Activated B cell treated with CpG ODN at 0.5 μM for 24 hours (primary cell): ENCODE measurements at regions not wholly inside any gene's neighbourhood (a gene's known extent, or its start where the extent isn't known, plus 50 kb on each side); places are given as distances from the start of the nearest gene placed in this dataset.

Experiments used
- ATAC-seq: fragments of 200-7000 bp; cut with Tn5 transposase; one replicate; pipeline ENCODE4 v1.10.0; 2021; ENCODE audit warnings: low read depth, mild to moderate bottlenecking, moderate library complexity
- CTCF ChIA-PET: fragments of 350-600 bp; sonication (Branson Sonifier 250); formaldehyde crosslinking; loops from one replicate; lab custom pipeline; 2021; ENCODE audit warnings: antibody characterized with exemption; lab: Charles Lee
- POLR2A ChIA-PET: fragments of 350-600 bp; sonication (Branson Sonifier 250); formaldehyde crosslinking; loops from one replicate; lab custom pipeline; 2021; ENCODE audit warnings: antibody characterized with exemption; lab: Charles Lee
- DNase-seq: peaks from one replicate; pipeline ENCODE4 v3.0.0; 2022
- H3K27ac Mint-ChIP-seq: one replicate; pipeline ENCODE4 v1.8.0; 2020; ENCODE audit warnings: mixed read lengths
- H3K27me3 Mint-ChIP-seq: one replicate; pipeline ENCODE4 v1.8.0; 2021; ENCODE audit warnings: mixed read lengths
- H3K36me3 Mint-ChIP-seq: one replicate; pipeline ENCODE4 v1.8.0; 2021; ENCODE audit warnings: low read depth, mixed read lengths
- H3K4me1 Mint-ChIP-seq: one replicate; pipeline ENCODE4 v1.8.0; 2021; ENCODE audit warnings: mixed read lengths
- H3K4me3 Mint-ChIP-seq: one replicate; pipeline ENCODE4 v1.8.0; 2020; ENCODE audit warnings: mild to moderate bottlenecking, mixed read lengths
- H3K9me3 Mint-ChIP-seq: one replicate; pipeline ENCODE4 v1.8.0; 2020; ENCODE audit warnings: mixed read lengths
- intact Hi-C: fragments of 100-400 bp; cut with micrococcal nuclease; formaldehyde crosslinking; loops from one replicate; pipeline ENCODE4 v1.15.1; 2024
- TF ChIP-seq, protein P1 (sequence below): fragments of 200-600 bp; IDR thresholded peaks from one replicate; pipeline ENCODE4 v1.8.0; 2022; ENCODE audit warnings: antibody characterized with exemption, mild to moderate bottlenecking

- no peak for DNase-seq
- peaks cover 10% of the 10 kb centered on the region for H3K9me3 Mint-ChIP-seq
- H3K4me1 Mint-ChIP-seq = no peaks in the 10 kb centered on the region
- H3K4me3 Mint-ChIP-seq = no peak overlapping the region
- no peak overlapping the region for H3K27ac Mint-ChIP-seq
- TF ChIP-seq, protein P1, sequence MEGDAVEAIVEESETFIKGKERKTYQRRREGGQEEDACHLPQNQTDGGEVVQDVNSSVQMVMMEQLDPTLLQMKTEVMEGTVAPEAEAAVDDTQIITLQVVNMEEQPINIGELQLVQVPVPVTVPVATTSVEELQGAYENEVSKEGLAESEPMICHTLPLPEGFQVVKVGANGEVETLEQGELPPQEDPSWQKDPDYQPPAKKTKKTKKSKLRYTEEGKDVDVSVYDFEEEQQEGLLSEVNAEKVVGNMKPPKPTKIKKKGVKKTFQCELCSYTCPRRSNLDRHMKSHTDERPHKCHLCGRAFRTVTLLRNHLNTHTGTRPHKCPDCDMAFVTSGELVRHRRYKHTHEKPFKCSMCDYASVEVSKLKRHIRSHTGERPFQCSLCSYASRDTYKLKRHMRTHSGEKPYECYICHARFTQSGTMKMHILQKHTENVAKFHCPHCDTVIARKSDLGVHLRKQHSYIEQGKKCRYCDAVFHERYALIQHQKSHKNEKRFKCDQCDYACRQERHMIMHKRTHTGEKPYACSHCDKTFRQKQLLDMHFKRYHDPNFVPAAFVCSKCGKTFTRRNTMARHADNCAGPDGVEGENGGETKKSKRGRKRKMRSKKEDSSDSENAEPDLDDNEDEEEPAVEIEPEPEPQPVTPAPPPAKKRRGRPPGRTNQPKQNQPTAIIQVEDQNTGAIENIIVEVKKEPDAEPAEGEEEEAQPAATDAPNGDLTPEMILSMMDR = no peak
- CTCF ChIA-PET = no interaction called here
- H3K27me3 Mint-ChIP-seq = peaks cover 3% of the 10 kb centered on the region
- intact Hi-C loops = no loop called here
- POLR2A ChIA-PET = no interaction called here
- no peak for ATAC-seq
- no peaks in the 10 kb centered on the region for H3K36me3 Mint-ChIP-seq
These were observed 163.0 kb upstream of the TET2 start for GRCh38 chr4:104983615-104984179.

GRCh38 chr4:104986306-104986705 lies 160.4 kb upstream of the TET2 start:
- H3K4me3 Mint-ChIP-seq = no peak overlapping the region
- CTCF ChIA-PET = no interaction called here
- H3K4me1 Mint-ChIP-seq = no peaks in the 10 kb centered on the region
- no peak overlapping the region for H3K27ac Mint-ChIP-seq
- no peaks in the 10 kb centered on the region for H3K9me3 Mint-ChIP-seq
- no peak for ATAC-seq
- POLR2A ChIA-PET = no interaction called here
- DNase-seq = no peak
- no peaks in the 10 kb centered on the region for H3K36me3 Mint-ChIP-seq
- TF ChIP-seq, protein P1 = no peak
- H3K27me3 Mint-ChIP-seq = no peaks in the 10 kb centered on the region
- intact Hi-C loops = no loop called here

DNA sequence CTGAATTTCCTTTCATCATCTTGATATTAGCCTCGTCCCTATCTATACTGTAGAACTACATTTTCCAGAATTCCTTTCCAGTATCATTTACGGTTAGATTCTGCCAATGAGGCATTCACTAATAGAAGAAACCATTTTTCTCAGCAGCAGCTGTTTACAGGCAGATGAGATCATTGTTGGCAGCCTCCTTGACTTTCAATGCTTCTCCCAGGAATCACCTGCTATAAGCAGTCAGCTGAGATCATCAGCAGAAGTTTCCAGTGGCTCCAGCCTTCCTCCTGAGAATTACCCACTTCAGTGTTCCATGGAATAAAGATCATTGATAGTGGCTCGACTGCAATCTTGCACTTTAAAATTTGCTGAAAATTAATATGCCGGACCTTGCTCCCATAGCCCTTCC lies 157.3 kb upstream of the TET2 start:
- H3K4me3 Mint-ChIP-seq = no peak overlapping the region
- DNase-seq (no peak), ATAC-seq (no peak)
- H3K36me3 Mint-ChIP-seq = no peaks in the 10 kb centered on the region
- ChIA-PET POLR2A (no interaction called here), CTCF (no interaction called here)
- H3K27me3 Mint-ChIP-seq = no peaks in the 10 kb centered on the region
- intact Hi-C loops = no loop called here
- H3K9me3 Mint-ChIP-seq = peaks cover 5% of the 10 kb centered on the region
- TF ChIP-seq, protein P1 = no peak
- H3K27ac Mint-ChIP-seq = no peak overlapping the region
- H3K4me1 Mint-ChIP-seq = no peaks in the 10 kb centered on the region

DNA sequence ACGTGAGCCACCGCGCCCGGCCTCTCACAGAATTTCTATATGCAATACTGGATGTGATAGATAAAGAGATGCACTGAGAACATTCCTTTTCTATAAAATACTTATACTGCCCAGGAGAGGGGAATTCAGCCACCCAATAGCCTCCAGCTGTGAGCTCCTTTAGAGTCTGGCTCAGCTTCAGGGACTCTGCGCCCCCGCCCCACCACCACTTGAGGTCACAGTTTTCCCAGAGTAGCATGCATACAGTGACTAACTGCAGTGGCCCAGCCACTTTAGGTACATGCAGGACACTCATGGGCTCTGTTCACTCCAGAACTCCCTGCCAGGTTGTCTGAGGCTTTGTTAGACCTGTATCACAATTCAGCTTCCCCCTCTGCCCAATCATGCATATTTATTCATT lies 144.4 kb upstream of the TET2 start:
- Mint-ChIP-seq H3K9me3 (peaks cover 3% of the 10 kb centered on the region), H3K4me1 (no peaks in the 10 kb centered on the region), H3K27me3 (peaks cover 4% of the 10 kb centered on the region), H3K27ac (no peak overlapping the region), H3K36me3 (no peaks in the 10 kb centered on the region), H3K4me3 (no peak overlapping the region)
- intact Hi-C loops = loop anchor here (10.0 kb wide), 1 partner anchor 53 kb away; no protein-coding TSS in a partner anchor
- TF ChIP-seq, protein P1 = no peak
- DNase-seq (no peak), ATAC-seq (no peak)
- CTCF ChIA-PET = no interaction called here
- POLR2A ChIA-PET = no interaction called here

GRCh38 chr4:105014234-105014633 lies 132.4 kb upstream of the TET2 start:
- no peak overlapping the region for H3K27ac Mint-ChIP-seq
- ATAC-seq (no peak), DNase-seq (no peak)
- ChIA-PET CTCF (no interaction called here), POLR2A (no interaction called here)
- TF ChIP-seq, protein P1 = no peak
- H3K4me1 Mint-ChIP-seq = no peaks in the 10 kb centered on the region
- no peaks in the 10 kb centered on the region for H3K36me3 Mint-ChIP-seq
- peaks cover 8% of the 10 kb centered on the region for H3K9me3 Mint-ChIP-seq
- peaks cover 9% of the 10 kb centered on the region for H3K27me3 Mint-ChIP-seq
- no peak overlapping the region for H3K4me3 Mint-ChIP-seq
- intact Hi-C loops = no loop called here
